GM19468 (cell line): ENCODE measurements at regions not wholly inside any gene's neighbourhood (a gene's known extent, or its start where the extent isn't known, plus 50 kb on each side); places are given as distances from the start of the nearest gene placed in this dataset.
"Not testable (repeated sequence)": the region's sequence is repeated elsewhere in the genome, so short reads cannot be mapped to it uniquely, and the experiment has no call there.

Source experiments
- ATAC-seq: cut with Tn5 transposase; IDR thresholded peaks from one replicate; pipeline ENCODE4 v1.9.1; 2021; ENCODE audit warnings: mild to moderate bottlenecking, moderate library complexity, moderate number of reproducible peaks; ENCODE audit not compliant: unreplicated experiment; ENCODE audit errors: extremely low read depth

DNA sequence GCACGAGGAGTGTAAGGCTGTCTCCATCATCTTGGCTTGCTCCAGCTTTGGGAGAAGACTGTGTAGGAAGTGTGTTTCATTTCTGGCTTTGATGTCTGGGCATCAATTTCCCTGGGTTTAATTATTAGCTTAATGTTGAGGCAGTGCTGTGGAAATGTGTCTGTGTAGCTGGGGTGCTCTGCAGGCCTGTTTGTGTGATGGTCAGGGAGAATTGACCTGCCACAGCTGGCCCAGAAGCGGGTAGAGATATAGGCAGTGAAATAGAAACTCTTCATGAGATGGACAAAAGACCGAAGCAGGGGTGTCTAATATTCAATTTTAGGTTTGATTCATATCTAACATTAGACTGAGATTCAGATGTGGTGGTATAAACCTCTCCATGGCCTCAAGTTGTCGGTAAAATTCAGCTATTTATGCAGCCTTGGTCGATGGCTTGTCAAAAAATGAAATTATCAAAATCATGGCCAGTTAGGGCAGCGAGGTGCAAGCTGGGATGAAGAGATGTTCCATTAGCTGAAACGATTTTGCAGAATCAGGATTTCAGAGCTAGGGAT lies 95.3 kb upstream of the SNX9 start:
- ATAC-seq: no peak

DNA sequence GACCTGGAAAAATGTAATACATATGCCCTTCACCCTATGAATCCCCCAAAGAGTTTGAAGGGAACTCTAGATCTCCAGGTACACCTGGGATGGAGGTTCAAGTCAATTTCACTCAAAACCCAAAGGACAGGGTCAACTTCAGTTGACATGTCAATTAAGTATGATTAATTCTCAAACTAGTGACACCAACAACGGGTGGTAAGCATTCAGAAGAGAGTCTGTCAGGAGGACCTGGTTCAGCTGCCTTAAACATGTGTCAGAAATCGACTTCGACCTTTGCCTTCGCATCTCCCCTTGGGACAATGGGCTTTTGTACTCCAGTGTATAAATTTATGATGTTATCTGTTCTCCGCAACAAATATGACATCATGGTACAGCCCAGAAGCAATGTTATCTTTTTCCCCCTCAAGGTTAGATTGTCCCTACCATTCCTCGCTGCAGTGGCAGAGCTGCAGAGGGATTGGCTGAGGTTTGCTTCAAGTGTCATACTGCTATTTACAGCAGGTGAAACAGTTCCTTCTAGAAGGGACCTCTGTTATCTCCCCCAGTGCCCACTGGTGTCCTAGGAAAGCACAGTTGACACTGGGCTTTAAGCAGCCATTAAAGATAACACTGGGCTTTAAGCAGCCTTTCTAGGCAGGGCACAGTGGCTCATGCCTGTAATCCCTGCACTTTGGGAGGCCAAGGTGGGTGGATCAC lies 94.7 kb upstream of the SNX9 start:
- ATAC-seq: no peak

DNA sequence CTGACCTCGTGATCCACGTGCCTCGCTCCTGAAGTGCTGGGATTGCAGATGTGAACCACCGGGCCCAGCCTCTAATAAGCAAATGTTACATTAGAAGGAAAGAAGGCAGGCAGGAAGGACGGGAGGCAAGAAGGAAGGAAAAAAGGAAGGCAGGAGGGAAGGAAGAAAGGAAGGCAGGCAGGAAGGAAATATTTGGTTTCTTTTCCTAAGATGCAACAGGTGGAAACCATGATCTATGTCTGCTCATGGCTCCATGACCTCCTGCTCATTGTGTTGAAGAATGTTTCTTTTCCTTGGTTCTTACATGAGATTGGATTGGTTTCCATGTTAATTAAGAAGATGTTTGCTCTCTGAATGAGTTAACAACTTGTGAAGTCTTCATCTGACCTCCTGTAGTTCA lies 91.8 kb upstream of the SNX9 start:
- no peak for ATAC-seq

DNA sequence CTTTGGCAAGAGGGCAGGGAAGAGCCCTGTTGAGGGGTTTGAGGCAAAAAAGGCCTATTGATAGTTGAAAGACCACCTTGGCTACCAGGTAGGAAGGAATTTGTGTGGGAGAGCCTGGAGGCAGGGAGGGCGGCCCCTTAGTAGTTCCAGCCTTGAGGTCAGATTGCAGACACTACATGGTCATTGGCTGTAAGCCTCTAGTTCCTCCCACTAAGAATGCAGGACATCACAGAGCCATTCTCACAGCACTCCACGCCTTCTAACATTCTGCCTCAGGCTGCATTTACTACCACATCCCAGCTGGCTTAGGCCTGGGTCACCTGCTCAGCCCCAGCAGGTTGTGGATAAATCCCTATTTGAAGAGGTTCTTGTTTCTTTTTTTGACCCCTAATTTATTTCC lies 91.0 kb upstream of the SNX9 start:
- ATAC-seq: no peak

DNA sequence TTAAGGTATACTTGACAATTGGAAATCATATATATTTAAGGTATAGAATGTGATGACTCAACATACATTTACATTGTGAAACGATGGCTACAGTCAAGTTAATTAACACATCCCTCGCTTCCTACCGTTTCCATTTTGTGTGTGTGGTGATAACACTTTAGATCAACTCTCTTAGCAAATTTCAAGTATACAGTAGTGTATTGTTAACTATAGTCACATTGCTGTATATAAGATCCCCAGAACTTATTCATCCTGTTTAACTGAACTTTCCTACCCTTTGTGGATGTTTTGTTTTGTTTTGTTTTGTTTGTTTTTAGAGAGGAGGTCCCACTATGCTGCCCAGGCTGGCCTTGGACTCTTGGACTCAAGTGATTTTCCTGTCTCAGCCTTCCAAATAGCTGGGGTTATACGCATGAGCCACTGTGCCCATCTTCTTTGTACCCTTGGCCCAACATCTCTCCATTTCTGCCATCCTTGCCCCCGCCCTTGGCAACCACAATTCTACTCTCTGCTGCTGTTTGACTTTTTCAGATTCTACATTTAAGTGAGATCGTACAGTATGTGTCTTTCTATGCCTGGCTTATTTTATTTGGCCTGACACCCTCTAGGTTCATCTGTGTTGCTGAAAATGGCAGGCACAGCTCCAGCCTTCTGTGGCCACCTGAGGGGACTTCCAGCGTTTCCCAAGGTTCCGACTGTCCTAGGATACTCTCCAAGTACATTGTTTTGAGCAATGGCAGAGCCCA lies 90.5 kb upstream of the SNX9 start:
- no peak for ATAC-seq

DNA sequence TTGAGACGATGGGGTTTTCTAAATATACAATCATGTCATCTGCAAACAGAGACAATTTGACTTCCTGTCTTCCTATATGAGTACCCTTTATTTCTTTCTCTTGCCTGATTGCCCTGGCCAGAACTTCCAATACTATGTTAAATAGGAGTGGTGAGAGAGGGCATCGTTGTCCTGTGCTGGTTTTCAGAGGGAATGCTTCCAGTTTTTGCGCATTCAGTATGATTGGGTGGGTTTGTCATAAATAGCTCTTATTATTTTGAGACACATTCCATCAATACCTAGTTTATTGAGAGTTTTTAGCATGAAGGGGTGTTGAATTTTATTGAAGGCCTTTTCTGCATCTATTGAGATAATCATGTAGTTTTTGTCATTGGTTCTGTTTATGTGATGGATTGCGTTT lies 86.5 kb upstream of the SNX9 start:
- ATAC-seq: not testable (repeated sequence)

GRCh38 chr6:157741321-157741947 lies 81.6 kb upstream of the SNX9 start:
- no peak for ATAC-seq

- ATAC-seq: no peak
Measured at GRCh38 chr6:157741948-157742556, 81.0 kb upstream of the SNX9 start.

GRCh38 chr6:157744102-157744601 lies 78.9 kb upstream of the SNX9 start:
- no peak for ATAC-seq

DNA sequence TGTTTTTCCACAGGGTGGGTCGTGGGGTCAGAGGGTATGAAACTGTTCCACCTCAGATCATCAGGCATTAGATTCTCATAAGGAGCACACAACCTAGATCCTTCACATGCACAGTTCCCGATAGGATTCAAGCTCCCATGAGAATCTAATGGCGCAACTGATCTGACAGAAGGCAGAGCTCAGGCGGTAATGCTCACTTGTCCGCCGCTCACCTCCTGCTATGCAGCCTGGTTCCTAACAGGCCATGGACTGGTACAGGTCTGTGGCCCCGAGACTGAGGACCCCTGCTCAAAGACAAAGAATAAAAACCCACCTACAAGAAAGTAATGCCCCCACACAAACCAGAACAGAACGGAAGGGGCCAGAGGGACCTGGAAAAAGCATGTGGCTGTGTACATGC lies 76.1 kb upstream of the SNX9 start:
- ATAC-seq: no peak

DNA sequence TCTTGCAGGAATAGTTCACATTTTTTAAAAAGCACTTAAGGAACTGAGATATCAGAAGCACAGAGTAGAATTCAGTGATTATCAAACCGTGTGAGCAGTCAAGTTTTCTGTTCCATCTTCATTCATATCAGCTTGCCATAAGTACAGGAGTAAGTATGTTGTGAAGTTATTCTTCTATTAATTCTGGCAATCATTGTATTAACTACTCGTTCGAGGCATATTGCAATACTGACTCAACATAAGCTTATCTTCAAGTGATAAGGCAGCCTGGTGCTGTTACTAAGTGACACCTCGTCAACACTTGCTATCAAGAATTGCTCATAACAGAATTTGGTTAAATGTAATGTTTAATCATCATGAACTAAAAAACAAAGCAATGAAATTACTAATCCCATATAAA lies 75.7 kb upstream of the SNX9 start:
- no peak for ATAC-seq

GRCh38 chr6:157748839-157749571 lies 74.0 kb upstream of the SNX9 start:
- ATAC-seq: no peak

- not testable (repeated sequence) for ATAC-seq
Measured at GRCh38 chr6:157750973-157751372, 72.1 kb upstream of the SNX9 start.

DNA sequence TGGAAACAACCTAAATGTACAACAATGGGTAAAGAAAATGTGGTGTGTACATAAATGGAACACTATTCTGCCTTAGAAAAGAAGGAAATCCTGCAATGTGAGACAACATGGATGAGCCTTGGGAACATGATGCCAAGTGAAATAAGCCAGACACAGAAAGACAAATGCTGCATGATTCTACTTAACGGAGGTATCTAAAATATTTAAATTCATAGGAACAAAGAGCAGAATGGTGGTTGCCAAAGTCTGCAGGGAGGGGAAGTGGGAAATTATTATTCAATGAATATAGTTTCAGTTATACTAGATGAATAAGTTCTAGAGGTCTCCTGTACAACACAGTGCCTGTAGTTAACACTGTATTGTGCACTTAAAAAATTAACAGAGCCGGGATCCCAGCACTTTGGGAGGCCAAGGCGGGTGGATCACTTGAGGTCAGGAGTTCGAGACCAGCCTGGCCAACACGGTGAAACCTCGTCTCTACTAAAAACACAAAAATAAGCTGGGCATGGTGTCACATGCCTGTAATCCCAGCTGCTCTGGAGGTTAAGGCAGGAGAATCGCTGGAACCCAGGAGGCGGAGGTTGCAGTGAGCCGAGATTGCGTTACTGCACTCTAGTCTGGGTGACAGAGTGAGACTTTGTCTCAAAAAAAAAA lies 71.4 kb upstream of the SNX9 start:
- ATAC-seq: no peak

DNA sequence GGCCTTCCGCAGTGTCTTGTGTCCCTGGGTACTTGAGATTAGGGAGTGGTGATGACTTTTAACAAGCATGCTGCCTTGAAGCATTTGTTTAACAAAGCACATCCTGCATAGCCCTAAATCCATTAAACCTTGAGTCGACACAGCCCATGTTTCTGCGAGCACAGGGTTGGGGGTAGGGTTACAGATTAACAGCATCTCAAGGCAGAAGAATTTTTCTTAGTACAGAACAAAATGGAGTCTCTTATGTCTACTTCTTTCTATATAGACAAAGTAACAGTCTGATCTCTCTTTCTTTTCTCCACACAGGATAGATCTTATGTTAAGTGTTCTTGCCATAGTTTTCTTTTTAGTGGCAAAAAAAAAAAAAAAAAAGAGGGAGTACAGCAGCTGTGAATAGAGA lies 70.2 kb upstream of the SNX9 start:
- not testable (repeated sequence) for ATAC-seq

- ATAC-seq: no peak
Measured at GRCh38 chr6:157753291-157753690, 69.8 kb upstream of the SNX9 start.

DNA sequence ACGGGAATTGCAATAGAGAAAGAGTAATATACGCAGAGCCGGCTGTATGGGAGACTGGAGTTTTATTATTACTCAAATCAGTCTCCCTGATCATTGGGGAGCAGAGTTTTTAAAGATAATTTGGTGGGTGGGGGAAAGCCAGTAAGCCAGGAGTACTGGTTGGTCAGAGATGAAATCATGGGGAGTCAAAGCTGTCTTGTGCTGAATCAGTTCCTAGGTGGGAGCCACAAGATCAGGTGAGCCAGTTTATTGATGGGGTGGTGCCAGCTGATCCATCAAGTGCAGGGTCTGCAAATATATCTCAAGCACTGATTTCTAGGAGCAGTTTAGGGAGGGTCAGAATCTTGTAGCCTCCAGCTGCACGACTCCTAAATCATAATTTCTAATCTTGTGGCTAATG lies 69.2 kb upstream of the SNX9 start:
- ATAC-seq: not testable (repeated sequence)

DNA sequence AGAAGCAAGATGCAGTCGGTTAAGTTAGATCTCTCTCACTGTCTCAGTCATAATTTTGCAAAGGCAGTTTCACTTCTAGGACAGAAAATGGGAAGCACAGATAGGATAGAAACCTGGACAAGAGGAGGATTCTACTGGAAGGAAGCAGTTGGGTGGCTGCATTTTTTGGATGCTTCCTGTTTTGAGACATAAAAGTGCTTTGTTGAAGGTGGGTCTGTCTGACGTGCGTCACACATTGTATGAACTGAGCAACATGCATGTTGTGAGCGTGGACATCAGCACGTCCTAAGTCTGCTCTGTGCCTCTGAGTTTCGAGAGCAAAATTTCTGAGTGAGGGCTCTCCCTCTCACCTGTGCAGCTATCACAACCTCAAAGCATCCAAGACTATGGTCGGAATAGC lies 68.7 kb upstream of the SNX9 start:
- no peak for ATAC-seq

- no peak for ATAC-seq
Measured at GRCh38 chr6:157755032-157755745, 67.9 kb upstream of the SNX9 start.
